ENCODE measurements at regions not wholly inside any gene's neighbourhood (a gene's known extent, or its start where the extent isn't known, plus 50 kb on each side); places are given as distances from the start of the nearest gene placed in this dataset.
"Not testable (repeated sequence)": the region's sequence is repeated elsewhere in the genome, so short reads cannot be mapped to it uniquely, and the experiment has no call there.

- H3K27ac ChIP-seq (ENCODE audit: low read depth, low read length): no peak overlapping the region
- WGBS, 3 donors: 87 to 92% (median 89%) methylated on average over 5 of the region's 5 CpGs
Observed at GRCh38 chr6:4637691-4638433, 138.3 kb upstream of the CDYL start.

- H3K27ac ChIP-seq (ENCODE audit: low read depth, low read length): no peak overlapping the region
- 38 to 91% (median 72%) methylated on average over 2 of the region's 2 CpGs for WGBS, 3 donors
Observed at GRCh38 chr6:4636881-4637224, 139.4 kb upstream of the CDYL start.

- WGBS, 3 donors: 76 to 91% (median 87%) methylated on average over 14 of the region's 14 CpGs
- no peak overlapping the region for H3K27ac ChIP-seq (ENCODE audit: low read depth, low read length)
Observed at GRCh38 chr6:4636191-4636880, 139.9 kb upstream of the CDYL start.

GRCh38 chr6:4635666-4636065, 140.5 kb upstream of the CDYL start:
- no peak overlapping the region for H3K27ac ChIP-seq (ENCODE audit: low read depth, low read length)
- WGBS, 3 donors: 55 to 76% (median 69%) methylated on average over 5 of the region's 5 CpGs

GRCh38 chr6:4632421-4632820, 143.8 kb upstream of the CDYL start:
- 73 to 79% (median 75%) methylated on average over 2 of the region's 2 CpGs for WGBS, 3 donors
- H3K27ac ChIP-seq (ENCODE audit: low read depth, low read length): no peak overlapping the region

- WGBS, 3 donors: 94 to 97% (median 96%) methylated on average over 1 of the region's 1 CpG
- H3K27ac ChIP-seq (ENCODE audit: low read depth, low read length): not testable (repeated sequence)
Observed at GRCh38 chr6:4629789-4630188, 146.4 kb upstream of the CDYL start.

- no peak overlapping the region for H3K27ac ChIP-seq (ENCODE audit: low read depth, low read length)
- 82 to 90% (median 87%) methylated on average over 6 of the region's 6 CpGs for WGBS, 3 donors
Observed at GRCh38 chr6:4625557-4625956, 150.6 kb upstream of the CDYL start.

GRCh38 chr6:4624726-4625125, 151.5 kb upstream of the CDYL start:
- H3K27ac ChIP-seq (ENCODE audit: low read depth, low read length): no peak overlapping the region

GRCh38 chr6:4620284-4621151, 155.7 kb upstream of the CDYL start:
- no peak overlapping the region for H3K27ac ChIP-seq (ENCODE audit: low read depth, low read length)
- WGBS, 3 donors: 82 to 88% (median 87%) methylated on average over 12 of the region's 12 CpGs

More at GRCh38 chr6:4624726-4625125, 151.5 kb upstream of the CDYL start:
- WGBS, 3 donors: 67 to 89% (median 87%) methylated on average over 7 of the region's 7 CpGs

- H3K27ac ChIP-seq (ENCODE audit: low read depth, low read length): no peak overlapping the region
- 81 to 93% (median 89%) methylated on average over 8 of the region's 8 CpGs for WGBS, 3 donors
Observed at GRCh38 chr6:4616311-4616710, 159.9 kb upstream of the CDYL start.

- no peak overlapping the region for H3K27ac ChIP-seq (ENCODE audit: low read depth, low read length)
- 47 to 57% (median 50%) methylated on average over 3 of the region's 3 CpGs for WGBS, 3 donors
Observed at GRCh38 chr6:4615891-4616290, 160.3 kb upstream of the CDYL start.

GRCh38 chr6:4615231-4615630, 161.0 kb upstream of the CDYL start:
- 62 to 84% (median 74%) methylated on average over 6 of the region's 6 CpGs for WGBS, 3 donors
- no peak overlapping the region for H3K27ac ChIP-seq (ENCODE audit: low read depth, low read length)

- WGBS, 3 donors: 80 to 94% (median 93%) methylated on average over 5 of the region's 5 CpGs
- no peak overlapping the region for H3K27ac ChIP-seq (ENCODE audit: low read depth, low read length)
Observed at GRCh38 chr6:4614637-4615036, 161.6 kb upstream of the CDYL start.

- WGBS, 3 donors: 82 to 96% (median 92%) methylated on average over 5 of the region's 5 CpGs
- H3K27ac ChIP-seq (ENCODE audit: low read depth, low read length): no peak overlapping the region
Observed at GRCh38 chr6:4613795-4614194, 162.4 kb upstream of the CDYL start.

GRCh38 chr6:4613381-4613780, 162.8 kb upstream of the CDYL start:
- H3K27ac ChIP-seq (ENCODE audit: low read depth, low read length): no peak overlapping the region
- 63 to 96% (median 94%) methylated on average over 2 of the region's 2 CpGs for WGBS, 3 donors

- 56 to 63% (median 61%) methylated on average over 5 of the region's 5 CpGs for WGBS, 3 donors
- no peak overlapping the region for H3K27ac ChIP-seq (ENCODE audit: low read depth, low read length)
Observed at GRCh38 chr6:4612636-4613171, 163.5 kb upstream of the CDYL start.

- 54 to 68% (median 58%) methylated on average over 9 of the region's 9 CpGs for whole genome bisulfite sequencing, 3 donors
- H3K27ac ChIP-seq (ENCODE audit: low read depth, low read length): no peak overlapping the region
Observed at GRCh38 chr6:4611429-4612129, 164.6 kb upstream of the CDYL start.

GRCh38 chr6:4610256-4610655, 165.9 kb upstream of the CDYL start:
- no peak overlapping the region for H3K27ac ChIP-seq (ENCODE audit: low read depth, low read length)
- WGBS, 3 donors: 26 to 58% (median 28%) methylated on average over 7 of the region's 7 CpGs
